Thyroid gland (tissue), 4 donors: ENCODE measurements at regions not wholly inside any gene's neighbourhood (a gene's known extent, or its start where the extent isn't known, plus 50 kb on each side); places are given as distances from the start of the nearest gene placed in this dataset.

ENCODE experiments used
- DNase-seq, 2 donors: peaks; one replicate each; pipeline ENCODE4 v3.0.0-alpha.2; 2019
- H3K27ac ChIP-seq, 3 donors: fragments of 200-600 bp; sonication (generic); 1 replicate in 2 of 3; 2 replicates in 1 of 3; pipeline ENCODE4 v1.5.1; 2016 to 2019; ENCODE audit warnings: mild to moderate bottlenecking in 1 of 3, moderate library complexity in 1 of 3
- H3K27me3 ChIP-seq: fragments of 200-600 bp; sonication (generic); one replicate; pipeline ENCODE4 v1.5.1; 2019
- H3K36me3 ChIP-seq, 2 donors: fragments of 200-600 bp; sonication (generic); one replicate each; pipeline ENCODE4 v1.5.1; 2016 to 2019
- H3K4me1 ChIP-seq, 2 donors: fragments of 200-600 bp; sonication (generic); one replicate each; pipeline ENCODE4 v1.5.1; 2017 to 2019
- H3K4me3 ChIP-seq, 3 donors: fragments of 200-600 bp; sonication (generic); replicated peaks in 1 of 3; 1 replicate in 2 of 3; 2 replicates in 1 of 3; pipeline ENCODE4 v1.5.1; 2016; ENCODE audit warnings: mild to moderate bottlenecking in 1 of 3
- H3K9me3 ChIP-seq: fragments of 200-600 bp; sonication (generic); one replicate; pipeline ENCODE4 v1.5.1; 2017
- CTCF ChIP-seq, 6 experiments: fragments of 200-600 bp in 3 of 6; fragments of 450-650 bp in 3 of 6; sonication (generic) in 3 of 6; IDR thresholded peaks; one replicate each; pipeline ENCODE4 v1.5.1; 2016 to 2019; ENCODE audit warnings: antibody characterized with exemption in 6 of 6, mild to moderate bottlenecking in 2 of 6, inconsistent platforms in 1 of 6, moderate library complexity in 1 of 6
- POLR2A ChIP-seq, 2 donors: fragments of 450-650 bp; IDR thresholded peaks; one replicate each; pipeline ENCODE4 v1.6.1; 2017; ENCODE audit warnings: antibody characterized with exemption in 2 of 2, mild to moderate bottlenecking in 2 of 2, moderate library complexity in 1 of 2
- WGBS, 2 donors: methylation state at CpG; one replicate each; pipeline ENCODE4 v1.1.5; 2017; 5-methylcytosine and 5-hydroxymethylcytosine counted together
- intact Hi-C: fragments of 100-400 bp; cut with DNase I; formaldehyde crosslinking; loops from one replicate; pipeline ENCODE4 v1.15.1; 2023

DNA sequence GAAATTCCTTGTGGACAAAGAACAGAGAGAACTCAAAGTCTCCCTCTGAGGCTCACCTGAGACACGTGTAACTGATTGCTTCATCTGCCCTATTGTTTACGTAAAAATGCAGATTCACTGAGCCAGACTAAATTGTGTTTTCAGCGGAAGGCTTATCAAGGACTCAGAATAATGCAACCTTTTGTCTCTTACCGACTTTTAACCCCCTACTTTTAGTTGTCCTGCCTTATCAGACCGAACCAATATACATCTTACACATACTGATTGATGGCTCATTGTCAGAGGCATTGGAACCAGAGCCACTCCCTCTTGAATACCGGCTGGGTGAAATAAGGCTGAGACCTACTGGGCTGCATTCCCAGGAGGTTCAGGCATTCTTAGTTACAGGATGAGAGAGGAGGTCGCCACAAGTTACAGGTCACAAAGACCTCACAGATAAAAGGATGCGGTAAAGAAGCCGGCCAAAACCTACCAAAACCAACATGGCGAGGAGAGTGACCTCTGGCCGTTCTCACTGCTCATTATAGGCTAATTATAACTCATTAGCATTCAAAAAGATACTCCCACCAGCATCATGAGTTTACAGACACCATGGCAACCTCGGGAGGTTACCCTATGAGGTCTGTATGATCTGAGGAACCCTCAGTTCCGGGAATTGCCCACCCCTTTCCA, 95.5 kb upstream of the ZNF184 start:
- TF ChIP-seq CTCF (IDR thresholded peaks at IDR 0.05) (no peak), POLR2A (IDR thresholded peaks at IDR 0.05) (no peak)
- intact Hi-C loops, result no loop called here
- Histone ChIP-seq H3K27me3 (peaks cover 14% of the 10 kb centered on the region), H3K4me3 (no peak overlapping the region), H3K36me3 (no peaks in the 10 kb centered on the region), H3K4me1 (no peaks in the 10 kb centered on the region), H3K9me3 (no peaks in the 10 kb centered on the region), H3K27ac (no peak overlapping the region)
- no peak for DNase-seq
- WGBS, 2 donors, result 45 to 62% methylated on average over 13 of the region's 13 CpGs

DNA sequence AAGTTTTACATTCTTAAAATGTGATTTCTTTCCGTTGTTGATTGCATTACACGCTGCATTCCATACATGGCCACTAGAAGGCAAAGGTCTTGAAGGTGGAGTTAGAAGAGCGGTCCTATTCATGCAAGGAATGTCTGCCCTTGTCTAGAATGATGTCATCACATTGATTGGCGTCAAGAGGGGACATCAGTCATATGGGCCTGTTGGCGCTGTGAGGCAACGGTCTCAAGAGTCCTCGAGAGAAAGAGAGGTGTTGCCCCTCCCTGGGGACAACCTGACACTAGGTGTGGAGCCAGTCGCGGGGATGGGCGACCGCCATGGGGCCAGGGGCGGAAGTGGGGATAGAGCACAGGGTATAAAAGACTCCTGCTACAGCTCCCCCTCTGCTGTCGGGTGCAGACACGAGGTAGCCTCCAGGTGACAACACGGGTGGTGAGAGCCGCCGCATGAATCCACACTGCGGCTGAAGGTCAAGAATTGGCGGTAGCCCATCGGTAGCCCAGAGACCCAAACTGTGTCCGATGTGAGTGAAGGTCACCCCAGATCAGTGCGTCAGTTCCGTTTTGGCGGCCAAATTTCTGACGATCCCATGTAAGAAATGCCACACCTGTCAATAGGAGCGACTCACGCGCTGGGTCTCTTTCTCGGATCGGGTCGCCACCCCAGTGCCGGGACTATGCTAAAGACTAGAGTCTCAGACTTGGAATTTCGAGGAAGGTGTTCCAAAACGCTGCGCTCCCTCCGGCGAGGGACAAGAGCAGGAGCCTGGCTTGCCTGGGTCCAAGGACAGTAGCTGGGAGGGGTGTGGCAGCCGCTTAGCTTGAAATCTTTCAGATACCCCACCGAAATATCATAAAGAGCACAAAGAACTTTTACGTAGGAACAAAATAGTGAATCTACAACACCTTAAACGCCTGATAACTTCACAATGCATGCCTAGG, 93.2 kb upstream of the ZNF184 start:
- WGBS, 2 donors, result 5 to 12% methylated on average over 24 to 40 of the region's 41 CpGs
- TF ChIP-seq POLR2A (IDR thresholded peaks at IDR 0.05) (no peak), CTCF (IDR thresholded peaks at IDR 0.05) (no peak)
- H3K4me3 ChIP-seq, result no peak overlapping the region
- H3K4me1 ChIP-seq, result no peaks in the 10 kb centered on the region
- peaks cover 20% of the 10 kb centered on the region for H3K27me3 ChIP-seq
- no peak overlapping the region for H3K27ac ChIP-seq
- no peaks in the 10 kb centered on the region for H3K36me3 ChIP-seq
- DNase-seq, result no peak
- intact Hi-C loops, result no loop called here
- H3K9me3 ChIP-seq, result no peaks in the 10 kb centered on the region

DNA sequence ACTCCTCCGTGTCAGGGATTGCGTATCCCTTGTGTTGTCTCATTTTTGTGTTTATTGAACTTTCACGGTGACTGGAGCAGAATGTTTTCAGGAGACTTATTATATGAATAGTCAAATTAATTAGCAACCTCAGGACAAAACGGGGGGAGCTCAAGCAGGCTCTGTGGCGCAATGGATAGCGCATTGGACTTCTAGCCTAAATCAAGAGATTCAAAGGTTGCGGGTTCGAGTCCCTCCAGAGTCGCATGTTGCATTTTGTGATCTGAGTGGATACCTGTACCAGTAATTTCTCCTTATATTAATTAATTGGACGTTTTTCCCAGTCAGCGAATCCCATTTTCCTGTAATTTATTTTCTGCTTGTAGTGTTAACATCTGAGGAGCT, 89.1 kb upstream of the ZNF184 start:
- intact Hi-C loops, result no loop called here
- peaks cover 31% of the 10 kb centered on the region for H3K27me3 ChIP-seq
- 28 to 33% methylated on average over 11 of the region's 11 CpGs for WGBS, 2 donors

DNA sequence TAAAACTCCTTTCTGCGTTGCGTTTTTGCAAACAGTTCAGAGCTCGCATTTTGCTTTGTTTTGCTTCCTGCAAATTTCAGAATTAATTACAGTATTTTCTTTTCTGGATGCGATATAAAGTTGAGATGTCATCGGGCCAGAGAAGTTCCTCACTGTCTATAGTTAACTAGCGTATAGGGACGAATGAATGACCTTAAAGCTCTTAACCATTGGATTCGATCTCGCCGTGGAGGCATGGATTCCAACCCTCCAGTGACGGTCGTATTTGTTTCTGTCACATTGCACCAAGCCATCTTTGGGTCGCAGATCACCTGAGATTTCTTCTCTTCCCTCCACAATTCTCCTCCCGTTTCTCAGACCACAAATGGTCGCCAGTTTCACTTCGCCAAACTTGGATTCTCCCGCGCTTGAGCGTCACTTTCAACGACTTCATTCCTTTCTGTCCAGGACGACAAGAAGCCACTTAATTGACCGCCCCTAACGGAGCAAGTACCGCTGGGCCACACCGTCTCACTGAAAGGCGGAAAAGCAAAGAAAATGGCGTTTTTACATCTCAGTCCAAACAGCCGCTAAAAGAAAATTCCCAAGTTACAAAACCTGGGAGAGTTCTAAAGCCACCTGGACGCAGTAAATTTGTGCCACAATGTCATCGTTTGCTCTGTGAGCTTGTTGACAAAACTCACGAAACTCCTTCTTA, 85.3 kb upstream of the ZNF184 start:
- intact Hi-C loops, result no loop called here
- Histone ChIP-seq H3K27ac (no peak overlapping the region), H3K4me1 (no peaks in the 10 kb centered on the region), H3K4me3 (no peak overlapping the region), H3K36me3 (no peaks in the 10 kb centered on the region), H3K9me3 (no peaks in the 10 kb centered on the region), H3K27me3 (peaks cover 35% of the 10 kb centered on the region)
- DNase-seq, result no peak
- no peak for TF ChIP-seq CTCF (IDR thresholded peaks at IDR 0.05)
- WGBS, 2 donors, result 7 to 8% methylated on average over 31 of the region's 31 CpGs

More for the DNA sequence above, 89.1 kb upstream of the ZNF184 start:
- no peak overlapping the region for H3K27ac ChIP-seq
- no peaks in the 10 kb centered on the region for H3K4me1 ChIP-seq
- no peak overlapping the region for H3K4me3 ChIP-seq
- no peak for TF ChIP-seq POLR2A (IDR thresholded peaks at IDR 0.05)
- TF ChIP-seq CTCF (IDR thresholded peaks at IDR 0.05), result no peak
- no peaks in the 10 kb centered on the region for H3K36me3 ChIP-seq
- DNase-seq, result no peak
- no peaks in the 10 kb centered on the region for H3K9me3 ChIP-seq
